ENCODE measurements at regions not wholly inside any gene's neighbourhood (a gene's known extent, or its start where the extent isn't known, plus 50 kb on each side); places are given as distances from the start of the nearest gene placed in this dataset.

GRCh38 chr18:70452501-70452900 is 163.7 kb downstream of the SOCS6 start:
- TF ChIP-seq CTCF (conservative IDR thresholded peaks at IDR 0.05 in 1 of 2, IDR thresholded peaks at IDR 0.05 in 1 of 2; ENCODE audit: extremely low read depth in 1 of 2, insufficient read depth in 1 of 2, low read depth in 1 of 2, low read length in 2 of 2) (no peak), EZH2 (IDR thresholded peaks at IDR 0.05; ENCODE audit: borderline replicate concordance, low read length) (no peak)

Measured in mammary epithelial cell (primary cell).